ENCODE measurements at regions not wholly inside any gene's neighbourhood (a gene's known extent, or its start where the extent isn't known, plus 50 kb on each side); places are given as distances from the start of the nearest gene placed in this dataset.

- Histone ChIP-seq H2AFZ (ENCODE audit: low read length) (no peak overlapping the region), H3K9ac (ENCODE audit: extremely low read depth, insufficient read length, low read length) (no peak overlapping the region), H2BK20ac (ENCODE audit: low read depth, low read length, poor library complexity, severe bottlenecking) (no peak overlapping the region), H2BK12ac (ENCODE audit: insufficient read length, low read depth, low read length) (no peak overlapping the region), H3K18ac (ENCODE audit: insufficient read length, low read depth, low read length) (no peak overlapping the region), H3K79me2 (ENCODE audit: insufficient read depth, low read length) (no peaks in the 10 kb centered on the region), H3T11ph (ENCODE audit: low read length) (no peak overlapping the region), H4K91ac (ENCODE audit: insufficient read length, low read depth, low read length) (no peak overlapping the region), H2BK120ac (ENCODE audit: low read depth, low read length, poor library complexity, severe bottlenecking) (no peak overlapping the region), H2BK5ac (ENCODE audit: insufficient read length, low read length) (no peak overlapping the region), H3K4me1 (ENCODE audit: insufficient read depth, low read length) (no peaks in the 10 kb centered on the region), H2AK5ac (ENCODE audit: insufficient read length, low read length) (no peak overlapping the region), H3K9me3 (ENCODE audit: control insufficient read depth, low read depth, low read length) (no peaks in the 10 kb centered on the region), H3K56ac (ENCODE audit: insufficient read length, low read depth, low read length) (no peak overlapping the region), H4K5ac (ENCODE audit: insufficient read length, low read depth, low read length) (no peak overlapping the region), H3K4me2 (ENCODE audit: insufficient read depth, insufficient read length, low read length) (no peak overlapping the region), H4K8ac (replicated peaks; ENCODE audit: insufficient read length, low read depth, low read length) (no peak overlapping the region), H3K14ac (ENCODE audit: insufficient read depth, low read length) (no peak overlapping the region), H4K20me1 (ENCODE audit: control insufficient read depth, insufficient read depth, insufficient read length) (no peaks in the 10 kb centered on the region), H3K27ac (ENCODE audit: insufficient read length, low read depth, low read length) (no peak overlapping the region), H3K79me1 (ENCODE audit: insufficient read depth, low read depth, low read length, poor library complexity, severe bottlenecking) (no peaks in the 10 kb centered on the region), H2BK15ac (ENCODE audit: low read depth, low read length) (no peak overlapping the region), H3K4ac (ENCODE audit: low read depth, low read length) (no peak overlapping the region), H3K27me3 (ENCODE audit: insufficient read depth, low read length) (no peaks in the 10 kb centered on the region), H3K23ac (ENCODE audit: insufficient read length, low read depth, low read length) (no peak overlapping the region), H3K23me2 (ENCODE audit: insufficient read length, low read depth, low read length, poor library complexity, severe bottlenecking) (no peaks in the 10 kb centered on the region)
- Mint-ChIP-seq H3K9me3 (peaks cover 7% of the 10 kb centered on the region in 2 experiments; a peak in 4 of 5 replicates), H3K27me3 (ENCODE audit: low read depth) (no peaks in the 10 kb centered on the region; the same call in 1 of the 2 replicates), H3K36me3 (ENCODE audit: insufficient read depth in 1 of 3, low read depth in 3 of 3) (peaks cover 0 to 5% (median 0%) of the 10 kb centered on the region in 3 experiments; a peak in 2 of 7 replicates), H3K4me3 (no peak overlapping the region), H3K27ac (no peak overlapping the region), H3K4me1 (no peaks in the 10 kb centered on the region)
- no peak for TF ChIP-seq CTCF (conservative IDR thresholded peaks at IDR 0.05)
- no CpG with 5 or more reads among the region's 5 CpGs for WGBS (ENCODE audit: extremely low coverage, insufficient read length, low lambda C conversion rate)
- DNase-seq: no peak
These were observed 2392.1 kb upstream of the RAG2 start for GRCh38 chr11:38990139-38990538.
